ENCODE measurements at regions not wholly inside any gene's neighbourhood (a gene's known extent, or its start where the extent isn't known, plus 50 kb on each side); places are given as distances from the start of the nearest gene placed in this dataset.

DNA sequence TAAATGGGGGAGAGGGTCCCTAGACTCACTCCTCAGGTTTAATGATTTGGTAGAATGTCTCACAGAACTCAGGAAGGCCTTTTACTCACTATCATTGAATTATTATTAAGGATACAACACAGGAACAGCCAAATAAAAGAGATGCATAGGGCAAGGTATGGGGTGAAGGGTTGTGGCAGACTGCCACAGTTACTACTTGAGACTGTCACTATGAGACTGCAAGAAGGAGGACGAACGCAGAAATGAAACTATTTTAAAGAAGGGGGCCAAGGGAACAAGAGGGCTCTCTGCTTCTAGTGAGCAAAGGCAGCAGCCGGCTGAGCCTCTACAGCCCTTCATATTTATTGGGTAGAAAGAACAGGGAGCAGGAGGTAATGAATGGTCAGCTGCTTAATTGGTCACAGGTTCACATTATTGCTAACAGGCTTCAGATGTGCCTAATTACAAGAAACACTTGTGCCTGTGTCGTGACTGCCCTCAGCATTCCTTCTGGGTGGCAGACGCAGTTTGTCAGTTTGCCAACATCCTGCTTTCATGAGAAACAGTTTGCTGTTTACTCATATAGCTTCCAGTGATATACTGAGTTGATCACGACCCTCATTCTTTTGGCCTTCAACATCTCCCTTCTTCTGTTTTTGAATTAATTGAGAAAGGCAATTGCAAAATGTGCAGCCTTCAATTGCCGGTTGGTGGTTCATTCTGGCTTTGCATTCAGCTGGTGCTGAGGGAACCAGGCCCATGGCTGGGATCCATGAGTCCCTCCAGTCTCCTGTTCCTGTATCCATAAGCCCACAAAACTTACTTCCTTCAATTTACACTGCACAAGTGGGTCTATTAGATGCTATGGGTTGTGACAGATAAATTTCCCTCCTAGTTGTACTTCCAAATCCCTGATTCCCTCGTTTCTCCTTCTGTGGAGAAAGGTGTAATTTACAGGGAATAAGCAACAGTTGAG is 82.8 kb upstream of the PLEKHG7 start:
- H3K27me3 ChIP-seq: no peaks in the 10 kb centered on the region
- intact Hi-C loops (cut with DNase I; ENCODE audit: low total_unique reads): no loop called here
- H3K4me3 ChIP-seq: no peak overlapping the region
- TF ChIP-seq, protein P1, sequence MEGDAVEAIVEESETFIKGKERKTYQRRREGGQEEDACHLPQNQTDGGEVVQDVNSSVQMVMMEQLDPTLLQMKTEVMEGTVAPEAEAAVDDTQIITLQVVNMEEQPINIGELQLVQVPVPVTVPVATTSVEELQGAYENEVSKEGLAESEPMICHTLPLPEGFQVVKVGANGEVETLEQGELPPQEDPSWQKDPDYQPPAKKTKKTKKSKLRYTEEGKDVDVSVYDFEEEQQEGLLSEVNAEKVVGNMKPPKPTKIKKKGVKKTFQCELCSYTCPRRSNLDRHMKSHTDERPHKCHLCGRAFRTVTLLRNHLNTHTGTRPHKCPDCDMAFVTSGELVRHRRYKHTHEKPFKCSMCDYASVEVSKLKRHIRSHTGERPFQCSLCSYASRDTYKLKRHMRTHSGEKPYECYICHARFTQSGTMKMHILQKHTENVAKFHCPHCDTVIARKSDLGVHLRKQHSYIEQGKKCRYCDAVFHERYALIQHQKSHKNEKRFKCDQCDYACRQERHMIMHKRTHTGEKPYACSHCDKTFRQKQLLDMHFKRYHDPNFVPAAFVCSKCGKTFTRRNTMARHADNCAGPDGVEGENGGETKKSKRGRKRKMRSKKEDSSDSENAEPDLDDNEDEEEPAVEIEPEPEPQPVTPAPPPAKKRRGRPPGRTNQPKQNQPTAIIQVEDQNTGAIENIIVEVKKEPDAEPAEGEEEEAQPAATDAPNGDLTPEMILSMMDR (IDR thresholded peaks at IDR 0.05): no peak
- no peak for DNase-seq
- H3K9me3 ChIP-seq: no peaks in the 10 kb centered on the region
- no peak overlapping the region for H3K27ac ChIP-seq
- H3K36me3 ChIP-seq: no peaks in the 10 kb centered on the region
- H3K4me1 ChIP-seq: no peaks in the 10 kb centered on the region

DNA sequence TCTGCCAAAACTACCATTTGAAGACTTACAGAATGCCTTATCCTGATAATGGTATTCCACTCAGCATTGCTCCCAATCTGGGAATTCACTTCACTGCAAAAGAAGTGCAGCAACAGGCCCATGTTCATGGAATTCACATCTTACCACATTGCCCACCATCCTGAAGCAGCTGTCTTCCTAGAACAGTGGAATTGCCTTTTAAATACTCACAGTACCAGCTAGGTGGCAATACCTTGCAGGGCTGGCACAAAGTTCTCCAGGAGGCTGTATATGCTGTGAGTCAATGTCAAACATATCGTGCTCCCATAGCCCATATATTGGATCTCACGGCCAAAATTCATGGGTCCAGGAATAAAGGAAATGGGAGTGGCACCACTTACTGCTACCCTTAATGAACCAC is 83.8 kb upstream of the PLEKHG7 start:
- TF ChIP-seq, protein P1 (IDR thresholded peaks at IDR 0.05): no peak
- DNase-seq: no peak
- H3K4me1 ChIP-seq: no peaks in the 10 kb centered on the region
- no peak overlapping the region for H3K4me3 ChIP-seq
- no peaks in the 10 kb centered on the region for H3K36me3 ChIP-seq
- H3K27ac ChIP-seq: no peak overlapping the region
- no peaks in the 10 kb centered on the region for H3K27me3 ChIP-seq
- no peaks in the 10 kb centered on the region for H3K9me3 ChIP-seq
- intact Hi-C loops (cut with DNase I; ENCODE audit: low total_unique reads): no loop called here

DNA sequence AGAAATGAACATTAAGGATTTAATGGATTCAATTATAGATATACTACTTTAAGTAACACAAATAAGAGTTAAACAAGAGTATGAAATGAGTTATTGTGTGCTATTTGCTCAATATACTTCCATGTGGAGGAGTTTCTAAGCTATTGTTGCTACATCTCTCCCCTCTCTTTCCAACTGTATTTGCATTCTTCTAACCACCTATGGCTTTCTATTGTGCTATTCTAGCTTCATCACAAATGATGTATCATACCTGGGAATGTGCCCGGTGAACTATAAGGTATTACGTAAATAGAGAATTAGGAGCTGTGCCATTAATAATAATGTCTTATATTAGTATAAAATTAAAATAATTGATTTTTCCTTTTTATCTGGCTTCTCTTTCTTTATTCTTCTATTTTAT is 87.1 kb upstream of the PLEKHG7 start:
- TF ChIP-seq, protein P1 (IDR thresholded peaks at IDR 0.05): no peak
- intact Hi-C loops (cut with DNase I; ENCODE audit: low total_unique reads): no loop called here

DNA sequence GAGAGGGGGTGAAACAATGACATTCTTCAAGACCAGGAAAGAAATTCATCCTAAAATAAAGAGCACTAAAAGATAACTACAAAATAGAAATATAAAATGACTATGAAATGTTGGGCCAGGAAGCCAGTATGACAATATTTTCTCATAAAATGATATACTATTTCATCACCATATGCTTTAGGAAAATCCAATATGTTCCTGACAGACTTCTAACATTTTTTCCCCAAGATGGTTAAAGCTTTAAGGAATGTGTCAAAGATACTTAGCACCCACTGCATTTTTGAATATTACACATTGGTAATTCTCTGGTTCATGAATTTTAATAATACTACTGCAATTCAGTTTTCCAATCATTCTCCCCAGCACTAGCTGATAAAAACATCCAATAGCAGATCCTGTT is 87.7 kb upstream of the PLEKHG7 start:
- TF ChIP-seq, protein P1 (IDR thresholded peaks at IDR 0.05): no peak
- H3K27me3 ChIP-seq: no peaks in the 10 kb centered on the region

More for the DNA sequence above, 87.1 kb upstream of the PLEKHG7 start:
- Histone ChIP-seq H3K27ac (no peak overlapping the region), H3K4me1 (no peaks in the 10 kb centered on the region), H3K9me3 (no peaks in the 10 kb centered on the region), H3K27me3 (no peaks in the 10 kb centered on the region), H3K4me3 (no peak overlapping the region), H3K36me3 (no peaks in the 10 kb centered on the region)
- no peak for DNase-seq

DNA sequence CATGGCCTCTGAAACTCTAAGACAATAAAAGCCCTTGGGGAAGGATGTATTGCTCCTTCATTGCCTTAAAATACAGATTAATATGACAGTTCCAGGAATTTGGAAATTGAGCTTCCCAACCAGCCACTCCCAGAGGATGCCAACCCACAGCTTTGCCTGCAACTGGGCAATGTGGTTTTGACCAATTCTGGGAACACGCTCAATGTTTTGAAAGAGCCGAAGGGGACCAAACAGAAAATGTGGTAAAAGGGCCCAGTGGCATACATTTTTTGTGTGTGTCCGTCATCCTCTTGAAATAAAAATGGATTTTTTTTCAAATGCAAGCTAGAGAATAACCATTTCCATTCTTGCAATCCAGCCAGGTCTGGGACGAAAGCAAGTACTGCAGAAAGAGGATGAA is 88.3 kb upstream of the PLEKHG7 start:
- no peaks in the 10 kb centered on the region for H3K36me3 ChIP-seq
- no peaks in the 10 kb centered on the region for H3K27me3 ChIP-seq
- H3K9me3 ChIP-seq: no peaks in the 10 kb centered on the region
- no peak overlapping the region for H3K27ac ChIP-seq
- TF ChIP-seq, protein P1 (IDR thresholded peaks at IDR 0.05): no peak
- DNase-seq: no peak
- intact Hi-C loops (cut with DNase I; ENCODE audit: low total_unique reads): no loop called here
- H3K4me3 ChIP-seq: no peak overlapping the region
- H3K4me1 ChIP-seq: no peaks in the 10 kb centered on the region

More for the DNA sequence above, 87.7 kb upstream of the PLEKHG7 start:
- Histone ChIP-seq H3K9me3 (no peaks in the 10 kb centered on the region), H3K27ac (no peak overlapping the region), H3K4me3 (no peak overlapping the region), H3K4me1 (no peaks in the 10 kb centered on the region), H3K36me3 (no peaks in the 10 kb centered on the region)
- DNase-seq: no peak
- intact Hi-C loops (cut with DNase I; ENCODE audit: low total_unique reads): no loop called here
